GM18502 (cell line): ENCODE measurements at regions not wholly inside any gene's neighbourhood (a gene's known extent, or its start where the extent isn't known, plus 50 kb on each side); places are given as distances from the start of the nearest gene placed in this dataset.

Experiments
- ATAC-seq: cut with Tn5 transposase; IDR thresholded peaks from one replicate; pipeline ENCODE4 v1.9.1; 2021; ENCODE audit warnings: mild to moderate bottlenecking; ENCODE audit not compliant: unreplicated experiment, poor library complexity

- ATAC-seq: no peak
Measured at GRCh38 chr6:148650941-148651505, 95.8 kb upstream of the UST start.

DNA sequence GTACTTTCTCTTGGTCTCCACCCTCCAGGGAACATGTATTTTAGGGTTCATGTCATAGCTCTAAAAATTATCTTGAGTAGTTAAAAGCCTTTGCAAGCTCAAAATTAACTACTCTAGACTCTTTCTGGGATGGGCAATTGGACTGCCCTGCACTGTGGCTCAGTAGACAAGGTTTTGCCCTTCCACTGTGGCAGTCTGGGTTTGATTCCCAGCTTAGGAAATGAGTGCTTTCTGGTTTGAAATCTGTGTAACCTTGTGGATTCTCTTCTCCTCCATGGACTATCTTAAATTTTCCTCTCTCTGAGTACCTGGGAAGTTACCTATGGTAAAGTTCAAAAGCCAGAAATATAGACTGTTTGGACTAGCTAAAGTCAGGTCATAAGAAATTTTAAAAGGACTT, 94.6 kb upstream of the UST start:
- ATAC-seq: no peak

- ATAC-seq: no peak
Measured at GRCh38 chr6:148653138-148653776, 93.6 kb upstream of the UST start.

DNA sequence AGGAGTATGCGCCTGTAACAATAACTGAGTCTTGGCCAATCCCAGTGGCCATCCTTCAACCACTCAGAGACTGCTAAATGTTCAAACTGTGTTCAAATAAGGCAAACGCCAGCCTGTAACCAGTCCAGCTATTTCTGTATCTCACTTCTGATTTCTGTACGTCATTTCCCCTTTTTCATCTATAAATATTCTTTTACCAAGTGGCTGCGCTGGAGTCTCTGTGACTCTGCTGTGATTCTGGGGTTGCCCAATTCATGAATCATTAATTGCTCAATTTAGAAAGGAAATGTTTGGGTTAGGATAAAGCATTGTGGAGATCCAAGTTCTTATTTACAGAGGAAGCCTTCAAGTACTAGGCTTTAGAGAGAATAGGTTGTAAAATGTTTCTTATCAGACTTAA, 89.8 kb upstream of the UST start:
- no peak for ATAC-seq

DNA sequence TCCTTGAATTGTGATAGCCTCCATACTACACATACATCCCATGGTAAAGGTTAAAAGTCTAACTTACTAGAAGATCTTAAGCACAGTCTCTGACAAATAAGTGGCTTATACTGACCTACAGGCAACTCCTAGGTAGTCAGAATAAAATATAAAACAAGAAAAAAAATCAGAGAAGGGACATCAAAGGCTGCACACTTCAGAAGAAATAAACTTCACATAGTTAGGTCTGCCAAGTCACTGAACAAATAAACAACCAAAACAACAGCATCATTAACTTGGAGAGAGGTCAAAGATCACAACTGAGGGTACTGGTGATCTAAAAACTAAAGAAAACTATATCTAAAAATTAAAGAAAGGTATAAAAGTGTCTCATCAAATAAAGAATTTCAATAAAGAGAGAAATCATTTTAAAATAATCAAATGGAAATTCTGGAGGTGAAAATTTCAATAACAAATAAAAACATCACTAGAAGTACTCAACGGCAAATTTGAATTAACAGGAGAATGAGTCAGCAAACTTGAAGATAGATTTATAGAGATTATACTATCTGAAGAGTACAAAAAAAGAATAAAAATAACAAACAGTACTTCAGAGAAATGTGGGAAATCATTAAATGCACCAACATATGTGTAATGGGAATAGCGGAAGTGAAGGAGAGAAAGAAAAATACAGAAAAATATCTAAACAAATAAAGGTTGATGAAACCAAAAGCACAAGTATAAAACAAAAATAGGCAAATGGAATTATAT, 88.0 kb upstream of the UST start:
- ATAC-seq: no peak

- ATAC-seq: no peak
Measured at GRCh38 chr6:148667395-148667794, 79.4 kb upstream of the UST start.

- ATAC-seq: no peak
Measured at GRCh38 chr6:148671085-148671484, 75.7 kb upstream of the UST start.

DNA sequence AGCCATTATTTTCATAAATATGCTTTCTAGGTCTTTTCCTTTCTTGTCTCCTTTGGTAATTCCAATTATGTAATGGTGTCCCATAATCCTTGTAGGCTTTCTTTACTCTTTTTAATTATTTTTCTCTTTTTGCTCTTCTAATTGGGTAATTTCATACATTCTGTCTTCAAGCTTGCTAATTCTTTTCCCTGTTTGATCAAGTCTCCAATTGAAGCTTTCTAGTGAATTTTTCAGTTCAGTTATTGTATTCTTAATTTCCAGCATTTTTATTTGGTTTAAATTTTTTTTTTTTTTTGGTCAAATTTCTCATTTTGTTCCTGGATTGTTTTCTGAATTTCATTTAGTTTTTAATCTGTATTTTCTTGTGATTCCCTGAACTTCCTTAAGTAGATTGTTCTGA, 74.9 kb upstream of the UST start:
- ATAC-seq: no peak

DNA sequence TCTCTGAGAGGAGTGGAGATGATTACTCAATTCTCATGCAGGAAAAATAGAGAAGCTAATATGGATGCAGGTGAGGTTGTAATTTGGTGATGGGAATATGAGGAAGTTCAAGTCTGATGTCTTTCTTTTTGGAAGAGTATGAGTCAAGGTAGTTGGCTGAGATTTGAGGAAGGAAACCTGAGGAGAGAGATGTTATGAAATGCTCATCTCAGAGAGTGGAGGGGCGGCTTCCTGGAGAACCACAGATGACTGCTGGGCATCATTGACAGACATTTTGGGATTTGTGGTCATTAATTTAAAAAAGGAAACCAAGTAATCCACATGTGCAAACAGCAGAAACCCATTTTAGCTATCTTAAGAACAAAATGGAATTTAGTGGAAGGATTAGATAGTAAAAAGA, 72.5 kb upstream of the UST start:
- no peak for ATAC-seq

DNA sequence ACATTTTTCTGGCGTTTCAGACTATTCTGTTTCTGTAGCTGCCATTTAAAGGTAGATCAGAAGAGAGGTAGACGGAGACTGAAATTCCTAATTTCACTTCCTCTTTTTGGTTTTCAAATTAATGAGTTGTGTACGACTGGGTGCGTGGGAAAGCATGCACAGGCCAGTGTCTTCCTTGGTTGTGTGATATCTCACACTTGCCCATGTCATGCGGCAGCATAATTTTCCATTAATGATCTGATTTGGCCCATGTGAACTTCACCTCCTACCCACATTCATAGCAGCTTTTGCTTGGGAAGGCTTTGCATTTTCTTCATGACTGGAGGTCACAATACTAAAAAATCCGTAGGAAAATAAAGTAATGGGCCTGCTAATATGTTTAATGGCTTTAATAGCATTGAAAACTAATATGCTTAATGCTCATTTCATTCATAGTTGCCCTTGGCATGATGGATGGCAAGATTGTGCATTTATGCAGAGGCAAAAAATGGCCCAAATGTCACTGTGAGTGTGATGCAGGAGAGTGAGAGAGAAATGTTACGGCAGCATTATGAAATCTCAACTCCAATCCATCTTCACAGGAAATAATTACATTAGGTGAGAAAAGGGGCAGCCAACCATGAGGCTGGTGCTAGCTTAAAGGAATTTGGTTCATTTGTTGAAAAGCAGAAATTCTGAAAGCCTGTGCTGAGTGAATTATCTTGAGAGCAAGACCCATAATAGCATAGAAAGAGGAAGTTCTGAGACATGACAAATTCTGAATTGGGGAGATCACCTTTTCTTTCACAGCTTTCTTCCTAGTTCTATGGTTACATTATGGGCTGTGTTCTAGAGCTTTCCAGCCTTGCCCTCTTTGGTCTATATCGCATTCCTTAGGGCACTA, 69.0 kb upstream of the UST start:
- peak; percentile 84 for ATAC-seq

- ATAC-seq: no peak
Measured at GRCh38 chr6:148678682-148679081, 68.1 kb upstream of the UST start.

GRCh38 chr6:148681666-148682065, 65.2 kb upstream of the UST start:
- no peak for ATAC-seq

DNA sequence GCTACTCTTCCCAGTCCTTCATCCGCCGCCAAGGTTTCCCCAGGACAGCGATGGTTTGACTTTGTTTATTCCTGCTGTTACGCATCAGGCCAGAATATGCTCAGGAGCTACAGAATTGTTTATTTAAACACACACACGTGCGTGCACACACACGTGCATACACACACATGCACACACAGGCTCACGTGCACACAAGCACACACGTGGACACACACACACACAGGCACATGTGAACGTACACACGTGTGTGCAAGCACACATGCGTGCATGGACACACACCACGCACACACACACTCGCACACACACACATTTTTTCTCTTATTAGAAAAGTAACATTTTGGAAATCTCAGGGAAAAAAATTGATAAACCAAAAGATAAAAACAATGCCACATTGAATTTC, 64.6 kb upstream of the UST start:
- no peak for ATAC-seq

- no peak for ATAC-seq
Measured at GRCh38 chr6:148682990-148683389, 63.8 kb upstream of the UST start.

- ATAC-seq: no peak
Measured at GRCh38 chr6:148689168-148689567, 57.7 kb upstream of the UST start.

DNA sequence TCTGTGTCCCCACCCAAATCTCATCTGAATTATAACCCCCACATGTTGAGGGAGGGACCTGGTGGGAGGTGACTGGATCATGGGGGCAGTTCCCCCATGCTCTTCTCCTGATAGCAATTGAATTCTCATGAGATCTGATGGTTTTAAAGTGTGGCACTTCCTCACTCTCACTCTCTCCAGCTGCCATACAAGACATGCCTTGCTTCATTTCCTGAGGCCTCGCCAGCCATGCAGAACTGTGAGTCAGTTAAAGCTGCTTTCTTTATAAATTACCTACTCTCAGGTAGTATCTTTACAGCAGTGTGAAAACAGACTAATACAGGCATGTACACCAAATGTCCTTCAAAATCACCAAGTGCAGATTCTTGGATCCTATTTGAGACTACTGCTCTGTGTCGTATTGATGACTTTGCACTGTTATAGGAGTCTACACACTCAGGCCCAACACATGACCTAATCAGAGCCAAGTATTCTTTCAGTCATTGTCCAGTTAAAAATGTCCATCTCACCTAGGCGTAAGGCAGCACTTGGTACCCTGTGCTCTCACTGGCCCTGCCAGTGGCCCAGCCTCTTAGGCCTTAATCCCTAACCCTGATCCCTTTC, 52.8 kb upstream of the UST start:
- peak; percentile 94 for ATAC-seq
